GM19351 (cell line): ENCODE measurements at regions not wholly inside any gene's neighbourhood (a gene's known extent, or its start where the extent isn't known, plus 50 kb on each side); places are given as distances from the start of the nearest gene placed in this dataset.

Experiments
- ATAC-seq: cut with Tn5 transposase; IDR thresholded peaks from one replicate; pipeline ENCODE4 v1.9.1; 2021; ENCODE audit warnings: mild to moderate bottlenecking, moderate library complexity; ENCODE audit not compliant: unreplicated experiment

GRCh38 chr5:27523629-27524028 is 485.2 kb upstream of the CDH9 start:
- ATAC-seq = no peak

- no peak for ATAC-seq
These were observed 478.1 kb upstream of the CDH9 start for GRCh38 chr5:27516437-27516836.

- no peak for ATAC-seq
These were observed 472.7 kb upstream of the CDH9 start for GRCh38 chr5:27511061-27511460.

GRCh38 chr5:27503813-27504212 is 465.4 kb upstream of the CDH9 start:
- ATAC-seq = no peak

- no peak for ATAC-seq
These were observed 463.9 kb upstream of the CDH9 start for GRCh38 chr5:27502236-27502635.

- no peak for ATAC-seq
These were observed 459.1 kb upstream of the CDH9 start for GRCh38 chr5:27497491-27497890.

- no peak for ATAC-seq
These were observed 456.5 kb upstream of the CDH9 start for GRCh38 chr5:27494887-27495286.

GRCh38 chr5:27491746-27492439 is 453.5 kb upstream of the CDH9 start:
- no peak for ATAC-seq

GRCh38 chr5:27491047-27491446 is 452.7 kb upstream of the CDH9 start:
- no peak for ATAC-seq

- no peak for ATAC-seq
These were observed 451.3 kb upstream of the CDH9 start for GRCh38 chr5:27489701-27490100.

- no peak for ATAC-seq
These were observed 444.3 kb upstream of the CDH9 start for GRCh38 chr5:27482663-27483062.

GRCh38 chr5:27479859-27480258 is 441.5 kb upstream of the CDH9 start:
- no peak for ATAC-seq

GRCh38 chr5:27477550-27477949 is 439.2 kb upstream of the CDH9 start:
- no peak for ATAC-seq

- no peak for ATAC-seq
These were observed 438.1 kb upstream of the CDH9 start for GRCh38 chr5:27476356-27476988.

GRCh38 chr5:27475063-27475462 is 436.7 kb upstream of the CDH9 start:
- ATAC-seq = no peak

GRCh38 chr5:27474395-27474794 is 436.0 kb upstream of the CDH9 start:
- ATAC-seq = no peak

- no peak for ATAC-seq
These were observed 435.6 kb upstream of the CDH9 start for GRCh38 chr5:27474047-27474309.

- ATAC-seq = no peak
These were observed 435.1 kb upstream of the CDH9 start for GRCh38 chr5:27473307-27474046.

- no peak for ATAC-seq
These were observed 434.5 kb upstream of the CDH9 start for GRCh38 chr5:27472871-27473270.

GRCh38 chr5:27472000-27472763 is 433.8 kb upstream of the CDH9 start:
- ATAC-seq = peak; percentile 86

- ATAC-seq = no peak
These were observed 428.6 kb upstream of the CDH9 start for GRCh38 chr5:27466959-27467358.

GRCh38 chr5:27465140-27465539 is 426.8 kb upstream of the CDH9 start:
- ATAC-seq = no peak
